NCI-H1436 treated with DMSO at 0.1 percent for 48 hours (cell line): ENCODE measurements at regions not wholly inside any gene's neighbourhood (a gene's known extent, or its start where the extent isn't known, plus 50 kb on each side); places are given as distances from the start of the nearest gene placed in this dataset.
"Not testable (repeated sequence)": the region's sequence is repeated elsewhere in the genome, so short reads cannot be mapped to it uniquely, and the experiment has no call there.

Experiments
- DNase-seq: peaks from one replicate; lab custom pipeline; 2025; lab: John Stamatoyannopoulos, UW

DNA sequence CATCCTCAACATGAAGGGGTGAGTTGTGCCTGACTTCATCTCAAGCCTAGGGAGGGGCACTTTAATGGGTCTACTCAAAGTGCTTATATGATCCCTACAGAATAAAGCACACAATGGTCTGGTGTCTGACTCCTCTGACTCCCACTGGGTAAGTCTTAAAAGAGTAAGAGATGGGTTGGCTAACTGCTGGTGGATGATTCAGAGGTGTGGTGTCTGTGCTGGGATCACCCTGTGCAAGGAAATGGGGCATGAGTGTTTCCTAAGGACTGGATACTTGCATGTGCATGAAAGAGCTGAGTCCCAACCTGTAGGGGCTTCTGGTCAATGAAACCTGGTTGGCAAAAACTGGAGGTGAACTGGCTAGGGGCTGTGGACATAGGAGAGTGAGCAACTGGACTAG, 158.8 kb downstream of the IL20RB start:
- no peak for DNase-seq

DNA sequence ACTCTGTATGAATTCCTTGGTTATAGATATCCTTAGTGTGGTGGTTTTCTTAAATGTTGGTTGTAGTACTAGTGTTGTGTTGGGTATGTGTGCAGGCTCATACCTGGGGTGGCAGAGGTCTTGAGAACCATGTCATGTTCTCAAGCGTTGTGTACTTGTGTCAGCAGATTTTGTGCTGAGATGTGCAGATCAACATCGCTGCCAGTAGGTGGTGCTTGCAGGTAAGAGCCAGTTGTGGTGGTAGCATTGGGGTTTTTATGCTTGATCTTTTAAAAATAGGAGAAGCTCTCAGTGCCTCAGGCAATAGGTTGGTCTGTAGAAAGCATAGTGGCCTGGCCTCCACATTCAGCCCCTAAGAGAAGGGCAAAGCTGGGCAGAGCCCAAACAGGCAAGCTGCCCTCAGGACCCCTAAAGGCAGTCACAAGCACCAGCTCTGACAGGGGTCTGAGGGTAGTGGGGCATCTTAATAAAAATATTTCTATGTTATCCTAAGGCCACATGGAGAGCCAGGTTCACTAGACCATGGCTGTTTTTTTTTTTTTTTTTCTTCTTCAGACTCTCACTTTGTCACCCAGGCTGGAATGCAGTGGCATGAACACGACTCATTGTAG, 164.0 kb downstream of the IL20RB start:
- DNase-seq: no peak

DNA sequence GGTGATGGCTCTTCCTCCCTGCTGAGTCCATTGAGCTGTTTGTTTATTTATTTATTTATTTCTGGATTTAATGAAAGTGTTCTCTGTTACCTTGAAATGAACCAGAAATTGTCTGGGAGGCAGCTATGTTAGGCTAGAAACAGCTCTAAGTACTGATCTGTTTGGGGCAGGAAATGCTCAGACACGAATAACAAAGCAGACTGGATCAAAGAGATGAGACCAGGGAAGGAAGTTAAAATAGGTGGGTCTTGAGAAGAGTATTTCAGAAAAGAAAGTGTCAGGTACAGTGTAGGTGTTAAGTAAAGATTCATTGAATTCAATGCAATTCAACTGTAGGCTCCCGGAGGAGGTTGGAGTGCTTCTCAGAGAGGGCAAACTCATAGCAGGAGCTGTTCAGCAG, 173.3 kb downstream of the IL20RB start:
- no peak for DNase-seq

DNA sequence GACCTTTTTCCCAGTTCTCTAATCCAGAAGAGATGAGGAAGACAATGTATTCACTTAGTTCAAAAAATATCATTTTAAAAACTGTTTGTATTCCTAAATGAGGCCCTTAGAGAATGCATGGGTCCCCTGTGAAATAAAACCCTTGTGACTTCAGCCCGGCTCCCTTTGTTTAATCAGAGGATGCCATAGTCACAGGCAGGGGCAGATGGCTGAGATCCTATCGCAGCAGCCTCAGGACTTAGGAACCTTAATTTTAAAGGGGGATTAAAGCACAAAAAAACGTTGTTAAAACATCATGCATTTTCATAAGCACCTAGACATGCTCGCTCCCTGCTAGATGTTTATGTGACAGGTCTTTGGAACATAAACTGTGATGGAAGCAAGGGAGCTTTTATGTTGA, 176.6 kb downstream of the IL20RB start:
- no peak for DNase-seq

- no peak for DNase-seq
These were observed 190.6 kb downstream of the IL20RB start for GRCh38 chr3:137148406-137148805.

DNA sequence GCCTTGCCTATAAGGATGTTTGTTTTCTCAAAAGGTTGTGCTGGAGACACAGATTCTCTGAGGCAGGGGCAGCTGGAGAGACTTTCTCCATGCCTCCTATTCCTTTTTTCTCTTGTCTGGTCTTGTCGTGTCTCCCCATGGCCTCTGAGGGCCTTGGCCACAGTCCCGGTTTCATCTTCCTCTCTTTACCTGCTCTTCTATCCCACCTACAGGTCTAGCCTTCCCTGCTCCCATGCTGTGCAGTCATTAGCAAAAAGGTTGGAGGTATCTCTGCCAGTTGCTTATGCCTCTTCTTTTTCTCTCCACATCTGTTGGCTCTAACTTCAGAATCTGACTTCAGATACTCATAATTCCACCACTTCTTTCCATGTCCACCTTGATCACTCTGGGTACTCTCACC, 191.1 kb downstream of the IL20RB start:
- no peak for DNase-seq

DNA sequence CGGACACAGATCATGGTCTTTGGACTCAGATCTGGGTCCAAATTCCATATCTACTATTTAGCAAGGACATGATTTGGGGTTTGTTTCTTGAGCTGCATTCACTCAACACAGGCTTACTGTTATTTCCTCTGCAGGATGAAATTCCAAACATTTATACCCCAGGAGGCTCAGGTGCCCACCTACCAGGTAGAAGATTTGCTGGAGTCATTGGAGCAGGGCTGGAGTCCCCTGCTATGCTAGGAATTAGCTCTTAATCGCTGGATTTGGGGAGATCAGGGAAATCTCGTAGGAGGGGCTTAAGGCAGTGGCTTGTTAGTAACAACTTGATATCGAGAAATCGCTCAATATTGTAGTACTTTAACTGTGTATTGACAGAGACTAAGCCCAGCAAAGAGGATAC, 193.0 kb downstream of the IL20RB start:
- no peak for DNase-seq

DNA sequence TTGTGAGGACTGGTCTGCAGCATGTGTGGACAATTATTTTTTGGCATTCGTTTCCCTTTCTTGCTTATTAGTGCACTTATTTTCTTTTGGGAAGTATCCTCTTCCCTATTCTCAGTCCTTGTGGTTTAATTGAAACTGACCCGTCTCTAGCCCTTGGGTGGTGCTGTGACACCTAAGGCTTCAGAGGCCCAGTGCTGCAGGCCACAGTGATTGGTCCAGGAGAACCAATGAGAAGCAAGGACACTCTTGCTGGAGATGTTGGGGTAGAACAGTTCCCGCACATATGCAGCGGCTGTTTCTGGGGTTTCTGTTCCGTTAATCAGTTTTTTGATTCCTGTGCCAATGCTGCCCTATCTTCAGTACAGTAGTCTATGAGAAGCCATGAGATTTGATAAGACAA, 195.3 kb downstream of the IL20RB start:
- not testable (repeated sequence) for DNase-seq

DNA sequence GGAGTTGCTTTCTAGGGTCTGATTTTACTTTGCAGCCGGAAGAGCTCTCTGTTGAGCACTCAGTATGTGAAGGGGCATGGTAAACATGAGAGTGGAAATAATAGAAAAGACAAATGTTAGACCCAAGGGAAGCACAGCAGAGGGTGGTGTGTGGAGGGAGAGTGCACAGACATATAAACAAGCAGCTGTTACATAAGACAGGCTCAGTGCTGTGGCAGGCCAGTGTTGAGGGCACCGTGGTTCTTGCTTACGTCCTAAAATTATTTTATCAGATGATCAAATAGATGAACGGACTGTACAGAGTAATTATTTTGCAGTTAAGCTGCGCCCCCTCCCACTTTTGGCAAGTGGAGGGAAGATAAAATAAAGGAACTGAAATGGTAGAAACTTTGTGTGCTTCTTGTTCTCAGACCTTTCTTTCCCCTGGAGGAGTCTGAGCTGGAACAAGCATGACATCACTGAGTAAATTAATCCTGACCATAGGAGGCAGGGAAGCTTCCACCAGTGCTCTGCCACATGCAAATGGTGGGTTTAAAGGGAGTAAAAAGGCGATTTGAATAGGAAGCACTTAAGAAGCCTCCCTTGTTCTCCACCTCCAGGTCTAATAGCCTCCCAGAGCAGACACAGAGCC, 205.6 kb downstream of the IL20RB start:
- no peak for DNase-seq

- DNase-seq: no peak
These were observed 206.2 kb downstream of the IL20RB start for GRCh38 chr3:137163958-137164357.

- DNase-seq: no peak
These were observed 207.5 kb downstream of the IL20RB start for GRCh38 chr3:137165117-137165806.

DNA sequence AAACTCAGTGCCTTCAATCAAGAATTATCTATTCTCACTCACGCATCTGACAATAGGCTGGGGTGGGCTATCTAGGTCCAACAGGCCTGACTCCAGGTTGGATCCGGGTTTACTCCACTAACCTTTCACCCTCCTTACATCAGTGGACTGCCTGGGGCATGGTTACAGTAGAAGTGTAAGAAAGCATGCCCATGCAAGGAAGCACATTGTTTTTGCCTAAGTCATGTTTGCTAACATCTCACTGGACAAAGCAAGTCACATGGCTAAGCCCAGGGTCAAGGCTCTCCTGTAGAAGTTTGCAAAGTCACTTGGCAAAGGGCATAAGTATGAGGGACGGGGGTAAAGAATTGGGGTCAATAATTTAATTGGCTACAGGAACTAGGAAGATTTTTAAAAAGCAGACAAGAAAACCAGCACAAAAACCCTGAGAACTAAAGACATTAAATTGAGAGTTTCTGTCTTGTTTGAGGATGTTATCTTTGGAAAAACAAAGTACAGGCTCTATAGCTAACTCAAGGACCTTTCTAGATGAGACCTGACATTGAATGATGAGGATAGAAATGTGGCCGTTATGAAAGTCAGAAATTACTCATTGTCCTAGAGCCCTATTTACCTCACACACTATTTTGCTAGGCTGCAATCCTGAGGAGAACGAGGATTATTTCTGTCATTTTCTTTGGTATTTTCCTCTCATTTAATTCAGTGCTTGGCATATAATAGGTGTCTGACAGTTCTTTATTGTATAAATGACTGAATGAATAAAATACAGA, 214.2 kb downstream of the IL20RB start:
- DNase-seq: no peak

- no peak for DNase-seq
These were observed 214.9 kb downstream of the IL20RB start for GRCh38 chr3:137172728-137173127.

- DNase-seq: no peak
These were observed 216.7 kb downstream of the IL20RB start for GRCh38 chr3:137174514-137174913.

GRCh38 chr3:137180220-137180619, 222.4 kb downstream of the IL20RB start:
- DNase-seq: no peak

DNA sequence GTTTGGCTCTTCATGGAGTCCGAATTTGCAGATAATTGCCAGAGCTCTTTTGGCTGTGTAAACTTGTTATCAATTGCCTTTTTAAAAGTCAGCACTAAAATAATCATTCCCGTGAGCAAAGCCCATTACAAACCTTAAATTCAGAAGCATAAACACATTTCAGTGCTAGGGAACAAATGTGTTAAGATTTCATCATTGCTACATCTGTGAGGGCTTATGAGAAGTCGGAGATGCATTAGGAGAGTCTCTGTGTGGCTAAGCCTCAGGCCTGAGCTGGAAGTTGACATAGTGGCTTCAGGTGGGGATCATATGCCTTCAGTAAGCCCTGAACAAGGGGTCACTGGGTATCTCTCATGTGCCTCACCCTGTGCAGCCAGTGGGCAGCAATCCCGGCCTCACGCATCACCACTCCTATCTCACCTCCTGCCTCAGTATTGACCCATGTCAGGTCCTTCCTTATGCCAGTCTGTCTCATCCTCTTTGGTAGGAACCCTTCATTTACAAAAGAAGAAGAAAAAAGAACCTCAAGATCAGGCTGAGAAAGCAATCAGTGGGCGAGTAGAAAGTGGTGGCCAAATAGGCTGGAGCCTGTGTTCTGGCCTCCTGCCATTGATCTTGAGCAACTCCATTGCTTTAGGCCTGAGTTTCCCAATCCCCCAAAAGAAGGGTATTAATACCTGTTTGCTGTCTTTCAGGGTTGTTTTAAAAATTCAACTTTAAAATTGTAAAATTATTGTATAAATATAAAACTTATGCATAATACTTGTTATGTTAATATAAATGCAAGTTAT, 233.5 kb downstream of the IL20RB start:
- DNase-seq: no peak

DNA sequence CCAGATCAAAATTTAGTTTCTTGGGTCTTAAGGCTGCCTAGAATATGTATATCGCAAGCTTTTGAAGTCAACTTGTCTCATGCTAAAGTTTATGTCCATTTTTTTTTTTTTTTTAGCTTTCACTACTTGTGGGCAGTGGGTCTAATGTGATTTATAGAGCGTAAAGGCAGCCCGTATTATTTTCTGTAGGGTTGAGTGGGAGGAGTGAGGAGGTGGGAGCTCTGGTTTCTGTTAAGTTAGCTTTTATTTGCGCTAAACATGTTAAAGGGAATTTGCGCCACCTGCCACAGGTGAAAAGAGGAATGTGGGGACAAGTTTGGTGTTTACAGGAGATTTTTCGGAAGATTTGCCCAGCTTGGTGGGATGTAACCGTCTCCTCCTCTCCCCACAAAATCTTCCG, 234.2 kb downstream of the IL20RB start:
- DNase-seq: no peak

DNA sequence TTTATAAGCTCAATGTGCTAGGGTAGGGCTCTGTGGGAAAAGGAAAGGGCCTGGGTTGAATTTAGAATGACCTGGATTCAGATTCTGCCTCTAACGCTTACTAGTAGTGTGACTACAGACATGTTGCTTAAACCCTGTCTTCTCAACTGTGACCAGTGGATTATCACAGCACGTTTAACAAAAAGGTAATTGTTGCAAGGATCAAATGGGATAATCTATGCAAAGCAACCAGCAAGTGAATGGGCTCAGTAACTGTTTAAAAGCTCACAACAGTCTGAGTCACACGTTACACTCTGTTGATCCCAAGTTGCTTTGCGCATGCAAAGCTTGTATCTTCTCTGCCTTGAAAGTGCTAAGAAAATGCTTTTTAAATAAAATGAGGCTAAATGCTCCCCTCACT, 236.5 kb downstream of the IL20RB start:
- DNase-seq: no peak

GRCh38 chr3:137198374-137198773, 240.6 kb downstream of the IL20RB start:
- DNase-seq: not testable (repeated sequence)

- no peak for DNase-seq
These were observed 241.9 kb downstream of the IL20RB start for GRCh38 chr3:137199678-137200077.

DNA sequence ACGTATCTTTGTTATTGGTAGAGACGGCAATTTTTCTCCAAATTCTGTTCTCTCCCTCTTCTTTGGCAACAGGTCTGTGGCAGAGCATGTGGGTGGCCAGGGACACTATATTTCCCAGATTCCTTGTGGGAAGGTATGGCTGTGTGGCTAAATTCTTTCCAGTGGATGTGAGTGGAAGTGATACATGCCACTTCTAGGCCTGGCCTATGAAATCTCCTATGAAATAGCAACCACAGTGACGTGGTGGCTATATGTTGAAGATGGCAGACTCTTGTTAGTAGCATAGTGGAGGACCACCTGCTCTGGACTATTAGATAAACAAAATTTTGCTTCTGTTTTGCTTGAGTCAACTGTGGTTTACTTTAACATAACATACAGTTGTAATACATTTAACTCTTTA, 243.3 kb downstream of the IL20RB start:
- DNase-seq: no peak

DNA sequence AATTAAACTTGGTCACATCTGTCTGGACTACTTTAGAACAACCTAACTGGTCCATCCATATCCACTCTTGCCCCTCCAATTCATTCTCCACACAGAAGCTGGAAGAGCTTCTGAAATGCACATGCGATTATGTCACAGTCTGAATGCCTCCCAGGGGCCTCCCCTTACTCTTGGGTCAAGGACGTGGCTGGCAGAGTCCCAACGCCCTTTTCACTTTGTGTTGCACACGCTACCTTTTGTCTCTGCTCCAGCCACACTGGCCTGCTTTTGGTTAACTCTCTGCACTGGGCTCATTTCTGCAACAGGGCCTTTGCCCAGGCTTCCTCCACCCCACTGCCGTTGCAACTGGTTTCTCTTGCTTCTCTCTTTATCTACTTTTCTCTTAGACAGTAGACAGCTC, 245.2 kb downstream of the IL20RB start:
- DNase-seq: no peak
